Hematopoietic multipotent progenitor cell (in vitro differentiated cells): ENCODE measurements at regions not wholly inside any gene's neighbourhood (a gene's known extent, or its start where the extent isn't known, plus 50 kb on each side); places are given as distances from the start of the nearest gene placed in this dataset.
A peak's percentile ranks its signal among the peaks of the same experiment; 100 is the strongest.

Experiments used
- DNase-seq, 3 donors: peaks; one replicate each; pipeline ENCODE4 v3.0.0-alpha.2; 2011 to 2015; ENCODE audit warnings: low read depth in 2 of 3, low spot score in 2 of 3

- peak in 2 of 3 donors; percentile 40 to 47 for DNase-seq
Measured at GRCh38 chr11:43574949-43575912, 105.3 kb upstream of the HSD17B12 start.

- DNase-seq = no peak
Measured at GRCh38 chr11:43575913-43576310, 104.6 kb upstream of the HSD17B12 start.

GRCh38 chr11:43576320-43576802 is 104.2 kb upstream of the HSD17B12 start:
- DNase-seq = no peak

- peak in 2 of 3 donors; percentile 58 for DNase-seq
Measured at GRCh38 chr11:43576803-43577521, 103.6 kb upstream of the HSD17B12 start.

GRCh38 chr11:43577566-43578264 is 102.8 kb upstream of the HSD17B12 start:
- DNase-seq = no peak

- DNase-seq = no peak
Measured at GRCh38 chr11:43578346-43579170, 102.0 kb upstream of the HSD17B12 start.

- peak in 2 of 3 donors; percentile 51 to 60 for DNase-seq
Measured at GRCh38 chr11:43579171-43579918, 101.2 kb upstream of the HSD17B12 start.

- no peak for DNase-seq
Measured at GRCh38 chr11:43579919-43580276, 100.6 kb upstream of the HSD17B12 start.

GRCh38 chr11:43580735-43581369 is 99.7 kb upstream of the HSD17B12 start:
- no peak for DNase-seq

- no peak for DNase-seq
Measured at GRCh38 chr11:43581370-43582023, 99.0 kb upstream of the HSD17B12 start.

GRCh38 chr11:43582024-43582862 is 98.3 kb upstream of the HSD17B12 start:
- no peak for DNase-seq

GRCh38 chr11:43582863-43583462 is 97.6 kb upstream of the HSD17B12 start:
- DNase-seq = no peak

- no peak for DNase-seq
Measured at GRCh38 chr11:43583548-43583947, 97.0 kb upstream of the HSD17B12 start.

- no peak for DNase-seq
Measured at GRCh38 chr11:43585877-43586608, 94.5 kb upstream of the HSD17B12 start.

- DNase-seq = no peak
Measured at GRCh38 chr11:43589601-43590250, 90.8 kb upstream of the HSD17B12 start.

- DNase-seq = no peak
Measured at GRCh38 chr11:43601511-43601910, 79.0 kb upstream of the HSD17B12 start.
